ENCODE measurements at regions not wholly inside any gene's neighbourhood (a gene's known extent, or its start where the extent isn't known, plus 50 kb on each side); places are given as distances from the start of the nearest gene placed in this dataset.

DNA sequence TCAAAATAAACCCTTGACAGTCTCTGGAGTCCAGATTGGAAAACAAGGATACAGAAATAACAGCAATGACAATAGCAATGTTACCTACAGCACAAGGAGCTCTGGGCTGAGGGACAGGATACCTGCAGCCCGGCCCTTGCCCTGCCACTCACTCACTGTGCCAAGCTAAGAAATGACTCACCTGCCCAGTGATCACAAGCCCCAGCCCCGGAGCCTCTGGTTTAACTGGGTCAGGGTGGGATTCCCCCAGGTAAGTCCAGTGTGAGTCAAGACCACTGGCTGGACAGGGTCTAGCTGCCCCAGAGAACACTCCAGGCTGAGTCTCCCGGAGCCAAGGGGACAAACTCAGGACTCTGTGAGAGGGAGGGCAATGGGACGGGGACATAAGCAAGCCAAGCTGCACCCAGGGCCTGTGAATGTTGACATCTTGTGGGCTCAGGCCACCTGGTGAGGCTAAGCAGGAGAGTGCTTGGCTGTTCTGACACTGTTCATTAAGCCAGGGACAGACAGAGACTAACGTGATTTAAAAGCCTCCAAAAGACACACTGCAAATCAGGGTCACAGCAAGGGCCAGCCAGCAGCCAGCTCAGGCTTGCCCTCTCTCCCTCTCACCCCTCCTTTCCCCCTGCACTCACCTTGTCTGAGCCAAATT, 64.1 kb downstream of the MIS18A start:
- SMC1A ChIA-PET (ENCODE audit: uncharacterized antibody, unreplicated experiment): no interaction called here

More for the DNA sequence above, 64.1 kb downstream of the MIS18A start:
- intact Hi-C loops (cut with micrococcal nuclease; ENCODE audit: unreplicated experiment): no loop called here
- FAIRE-seq (no peak), ATAC-seq (no peak), DNase-seq (ENCODE audit: low read depth, low spot score) (no peak)
- H4K20me1 ChIP-seq (ENCODE audit: control insufficient read depth, insufficient read depth): no peaks in the 10 kb centered on the region
- no peaks in the 10 kb centered on the region for H3K79me2 ChIP-seq (ENCODE audit: control insufficient read depth, insufficient read depth, low read length)
- H3K4me3 ChIP-seq: no peak overlapping the region
- TF ChIP-seq, protein P1, sequence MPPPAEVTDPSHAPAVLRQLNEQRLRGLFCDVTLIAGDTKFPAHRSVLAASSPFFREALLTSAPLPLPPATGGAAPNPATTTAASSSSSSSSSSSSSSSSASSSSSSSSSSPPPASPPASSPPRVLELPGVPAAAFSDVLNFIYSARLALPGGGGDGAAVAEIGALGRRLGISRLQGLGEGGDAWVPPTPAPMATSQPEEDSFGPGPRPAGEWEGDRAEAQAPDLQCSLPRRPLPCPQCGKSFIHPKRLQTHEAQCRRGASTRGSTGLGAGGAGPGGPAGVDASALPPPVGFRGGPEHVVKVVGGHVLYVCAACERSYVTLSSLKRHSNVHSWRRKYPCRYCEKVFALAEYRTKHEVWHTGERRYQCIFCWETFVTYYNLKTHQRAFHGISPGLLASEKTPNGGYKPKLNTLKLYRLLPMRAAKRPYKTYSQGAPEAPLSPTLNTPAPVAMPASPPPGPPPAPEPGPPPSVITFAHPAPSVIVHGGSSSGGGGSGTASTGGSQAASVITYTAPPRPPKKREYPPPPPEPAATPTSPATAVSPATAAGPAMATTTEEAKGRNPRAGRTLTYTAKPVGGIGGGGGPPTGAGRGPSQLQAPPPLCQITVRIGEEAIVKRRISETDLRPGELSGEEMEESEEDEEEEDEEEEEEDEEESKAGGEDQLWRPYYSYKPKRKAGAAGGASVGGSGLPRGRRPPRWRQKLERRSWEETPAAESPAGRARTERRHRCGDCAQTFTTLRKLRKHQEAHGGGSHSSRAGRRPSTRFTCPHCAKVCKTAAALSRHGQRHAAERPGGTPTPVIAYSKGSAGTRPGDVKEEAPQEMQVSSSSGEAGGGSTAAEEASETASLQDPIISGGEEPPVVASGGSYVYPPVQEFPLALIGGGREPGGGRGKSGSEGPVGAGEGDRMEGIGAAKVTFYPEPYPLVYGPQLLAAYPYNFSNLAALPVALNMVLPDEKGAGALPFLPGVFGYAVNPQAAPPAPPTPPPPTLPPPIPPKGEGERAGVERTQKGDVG (CRISPR knock-in tag; IDR thresholded peaks at IDR 0.05): no peak
- TF ChIP-seq EGR1 (IDR thresholded peaks at IDR 0.05; ENCODE audit: borderline replicate concordance in 1 of 2, low read depth in 2 of 2, low read length in 2 of 2) (no peak), NR2C2 (IDR thresholded peaks at IDR 0.05; ENCODE audit: borderline replicate concordance, control insufficient read depth, insufficient read length, low read depth) (no peak), GATAD2B (conservative IDR thresholded peaks at IDR 0.05; ENCODE audit: low read depth) (no peak)
- TF ChIP-seq, protein P2, sequence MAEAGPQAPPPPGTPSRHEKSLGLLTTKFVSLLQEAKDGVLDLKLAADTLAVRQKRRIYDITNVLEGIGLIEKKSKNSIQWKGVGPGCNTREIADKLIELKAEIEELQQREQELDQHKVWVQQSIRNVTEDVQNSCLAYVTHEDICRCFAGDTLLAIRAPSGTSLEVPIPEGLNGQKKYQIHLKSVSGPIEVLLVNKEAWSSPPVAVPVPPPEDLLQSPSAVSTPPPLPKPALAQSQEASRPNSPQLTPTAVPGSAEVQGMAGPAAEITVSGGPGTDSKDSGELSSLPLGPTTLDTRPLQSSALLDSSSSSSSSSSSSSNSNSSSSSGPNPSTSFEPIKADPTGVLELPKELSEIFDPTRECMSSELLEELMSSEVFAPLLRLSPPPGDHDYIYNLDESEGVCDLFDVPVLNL (IDR thresholded peaks at IDR 0.05; ENCODE audit: low read depth, low read length): no peak
- TF ChIP-seq, protein P3, sequence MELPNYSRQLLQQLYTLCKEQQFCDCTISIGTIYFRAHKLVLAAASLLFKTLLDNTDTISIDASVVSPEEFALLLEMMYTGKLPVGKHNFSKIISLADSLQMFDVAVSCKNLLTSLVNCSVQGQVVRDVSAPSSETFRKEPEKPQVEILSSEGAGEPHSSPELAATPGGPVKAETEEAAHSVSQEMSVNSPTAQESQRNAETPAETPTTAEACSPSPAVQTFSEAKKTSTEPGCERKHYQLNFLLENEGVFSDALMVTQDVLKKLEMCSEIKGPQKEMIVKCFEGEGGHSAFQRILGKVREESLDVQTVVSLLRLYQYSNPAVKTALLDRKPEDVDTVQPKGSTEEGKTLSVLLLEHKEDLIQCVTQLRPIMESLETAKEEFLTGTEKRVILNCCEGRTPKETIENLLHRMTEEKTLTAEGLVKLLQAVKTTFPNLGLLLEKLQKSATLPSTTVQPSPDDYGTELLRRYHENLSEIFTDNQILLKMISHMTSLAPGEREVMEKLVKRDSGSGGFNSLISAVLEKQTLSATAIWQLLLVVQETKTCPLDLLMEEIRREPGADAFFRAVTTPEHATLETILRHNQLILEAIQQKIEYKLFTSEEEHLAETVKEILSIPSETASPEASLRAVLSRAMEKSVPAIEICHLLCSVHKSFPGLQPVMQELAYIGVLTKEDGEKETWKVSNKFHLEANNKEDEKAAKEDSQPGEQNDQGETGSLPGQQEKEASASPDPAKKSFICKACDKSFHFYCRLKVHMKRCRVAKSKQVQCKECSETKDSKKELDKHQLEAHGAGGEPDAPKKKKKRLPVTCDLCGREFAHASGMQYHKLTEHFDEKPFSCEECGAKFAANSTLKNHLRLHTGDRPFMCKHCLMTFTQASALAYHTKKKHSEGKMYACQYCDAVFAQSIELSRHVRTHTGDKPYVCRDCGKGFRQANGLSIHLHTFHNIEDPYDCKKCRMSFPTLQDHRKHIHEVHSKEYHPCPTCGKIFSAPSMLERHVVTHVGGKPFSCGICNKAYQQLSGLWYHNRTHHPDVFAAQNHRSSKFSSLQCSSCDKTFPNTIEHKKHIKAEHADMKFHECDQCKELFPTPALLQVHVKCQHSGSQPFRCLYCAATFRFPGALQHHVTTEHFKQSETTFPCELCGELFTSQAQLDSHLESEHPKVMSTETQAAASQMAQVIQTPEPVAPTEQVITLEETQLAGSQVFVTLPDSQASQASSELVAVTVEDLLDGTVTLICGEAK (IDR thresholded peaks at IDR 0.05; ENCODE audit: borderline replicate concordance): no peak
- in situ Hi-C loops (cut with MboI): no loop called here
- no peaks in the 10 kb centered on the region; the same call in 2 of the 3 replicates for H3K9me3 ChIP-seq (replicated peaks; ENCODE audit: control insufficient read depth, insufficient read depth, low read length)
- no peaks in the 10 kb centered on the region for H3K36me3 ChIP-seq (ENCODE audit: control insufficient read depth in 2 of 2, insufficient read depth in 2 of 2, low read length in 1 of 2)
- no peak overlapping the region for H3K4me2 ChIP-seq (ENCODE audit: control insufficient read depth, insufficient read depth)
- H3K27me3 ChIP-seq (replicated peaks in 1 of 2; ENCODE audit: control insufficient read depth in 2 of 2, insufficient read depth in 2 of 2, low read length in 1 of 2): no peaks in the 10 kb centered on the region; a peak in 1 of 4 replicates
- WGBS (ENCODE audit: insufficient coverage, insufficient replicate concordance, low lambda C conversion rate, missing lambda C conversion rate): 16% methylated on average over 5 of the region's 5 CpGs
- RAD21 ChIA-PET (ENCODE audit: unreplicated experiment): no interaction called here
- H3K4me1 ChIP-seq (ENCODE audit: control insufficient read depth, insufficient read depth, low read length): no peaks in the 10 kb centered on the region
- POLR2A ChIA-PET: no interaction called here
- H3K27ac ChIP-seq (ENCODE audit: control insufficient read depth, insufficient read depth): no peak overlapping the region
- no TSS peak for BruUV-seq (replicated peaks)
- no peak overlapping the region for H3K9ac ChIP-seq (ENCODE audit: control insufficient read depth, insufficient read depth, low read length)
- no peak overlapping the region for H2AFZ ChIP-seq (ENCODE audit: control insufficient read depth, low read depth, low read length)
- CTCF ChIA-PET: no interaction called here
